ENCODE measurements at regions not wholly inside any gene's neighbourhood (a gene's known extent, or its start where the extent isn't known, plus 50 kb on each side); places are given as distances from the start of the nearest gene placed in this dataset.
"Not testable (repeated sequence)": the region's sequence is repeated elsewhere in the genome, so short reads cannot be mapped to it uniquely, and the experiment has no call there.

- TF ChIP-seq, protein P1, sequence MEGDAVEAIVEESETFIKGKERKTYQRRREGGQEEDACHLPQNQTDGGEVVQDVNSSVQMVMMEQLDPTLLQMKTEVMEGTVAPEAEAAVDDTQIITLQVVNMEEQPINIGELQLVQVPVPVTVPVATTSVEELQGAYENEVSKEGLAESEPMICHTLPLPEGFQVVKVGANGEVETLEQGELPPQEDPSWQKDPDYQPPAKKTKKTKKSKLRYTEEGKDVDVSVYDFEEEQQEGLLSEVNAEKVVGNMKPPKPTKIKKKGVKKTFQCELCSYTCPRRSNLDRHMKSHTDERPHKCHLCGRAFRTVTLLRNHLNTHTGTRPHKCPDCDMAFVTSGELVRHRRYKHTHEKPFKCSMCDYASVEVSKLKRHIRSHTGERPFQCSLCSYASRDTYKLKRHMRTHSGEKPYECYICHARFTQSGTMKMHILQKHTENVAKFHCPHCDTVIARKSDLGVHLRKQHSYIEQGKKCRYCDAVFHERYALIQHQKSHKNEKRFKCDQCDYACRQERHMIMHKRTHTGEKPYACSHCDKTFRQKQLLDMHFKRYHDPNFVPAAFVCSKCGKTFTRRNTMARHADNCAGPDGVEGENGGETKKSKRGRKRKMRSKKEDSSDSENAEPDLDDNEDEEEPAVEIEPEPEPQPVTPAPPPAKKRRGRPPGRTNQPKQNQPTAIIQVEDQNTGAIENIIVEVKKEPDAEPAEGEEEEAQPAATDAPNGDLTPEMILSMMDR (IDR thresholded peaks at IDR 0.05; ENCODE audit: unreplicated experiment) = no peak
- peaks cover 8% of the 10 kb centered on the region for H3K9me3 Mint-ChIP-seq (ENCODE audit: low read depth, unreplicated experiment)
- H3K4me3 Mint-ChIP-seq (ENCODE audit: low read depth, unreplicated experiment) = no peak overlapping the region
- no peaks in the 10 kb centered on the region for H3K36me3 Mint-ChIP-seq (ENCODE audit: insufficient read depth, unreplicated experiment)
- intact Hi-C loops (cut with micrococcal nuclease; ENCODE audit: unreplicated experiment) = no loop called here
- H3K4me1 Mint-ChIP-seq (ENCODE audit: low read depth, unreplicated experiment) = peaks cover 7% of the 10 kb centered on the region
- BruUV-seq (replicated peaks) = no TSS peak
- CTCF ChIA-PET = no interaction called here
- peaks cover 32% of the 10 kb centered on the region for H3K27me3 Mint-ChIP-seq (ENCODE audit: unreplicated experiment)
- DNase-seq = no peak
- no peak overlapping the region for H3K27ac Mint-ChIP-seq (ENCODE audit: unreplicated experiment)
Observed at GRCh38 chr5:72677447-72677846, 139.0 kb upstream of the TNPO1 start.

DNA sequence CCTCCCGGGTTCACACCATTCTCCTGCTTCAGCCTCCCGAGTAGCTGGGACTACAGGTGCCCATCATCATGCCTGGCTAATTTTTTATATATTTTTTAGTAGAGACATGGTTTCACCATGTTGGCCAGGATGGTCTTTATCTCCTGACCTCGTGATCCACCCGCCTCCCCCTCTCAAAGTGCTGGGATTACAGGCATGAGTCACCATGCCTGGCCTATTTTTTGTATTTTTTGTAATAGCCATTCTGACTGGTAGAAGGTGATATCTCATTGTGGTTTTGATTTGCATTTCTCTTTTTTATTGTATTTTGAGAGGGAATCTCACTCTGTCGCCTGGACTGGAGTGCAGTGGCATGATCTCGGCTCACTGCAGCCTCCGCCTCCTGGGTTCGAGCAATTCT, 139.6 kb upstream of the TNPO1 start:
- BruUV-seq (replicated peaks); H3K4me3 Mint-ChIP-seq (ENCODE audit: low read depth, unreplicated experiment); CTCF ChIA-PET; H3K9me3 Mint-ChIP-seq (ENCODE audit: low read depth, unreplicated experiment); DNase-seq; intact Hi-C loops (cut with micrococcal nuclease; ENCODE audit: unreplicated experiment); H3K36me3 Mint-ChIP-seq (ENCODE audit: insufficient read depth, unreplicated experiment); H3K4me1 Mint-ChIP-seq (ENCODE audit: low read depth, unreplicated experiment); H3K27ac Mint-ChIP-seq (ENCODE audit: unreplicated experiment): not testable (repeated sequence)
- H3K27me3 Mint-ChIP-seq (ENCODE audit: unreplicated experiment) = peaks cover 38% of the 10 kb centered on the region

- Mint-ChIP-seq H3K27ac (ENCODE audit: unreplicated experiment) (no peak overlapping the region), H3K27me3 (ENCODE audit: unreplicated experiment) (peaks cover 39% of the 10 kb centered on the region), H3K4me1 (ENCODE audit: low read depth, unreplicated experiment) (no peaks in the 10 kb centered on the region), H3K4me3 (ENCODE audit: low read depth, unreplicated experiment) (no peak overlapping the region), H3K36me3 (ENCODE audit: insufficient read depth, unreplicated experiment) (no peaks in the 10 kb centered on the region), H3K9me3 (ENCODE audit: low read depth, unreplicated experiment) (peaks cover 5% of the 10 kb centered on the region)
- intact Hi-C loops (cut with micrococcal nuclease; ENCODE audit: unreplicated experiment) = no loop called here
- TF ChIP-seq, protein P1 (IDR thresholded peaks at IDR 0.05; ENCODE audit: unreplicated experiment) = no peak
- BruUV-seq (replicated peaks) = no TSS peak
- no peak for DNase-seq
- CTCF ChIA-PET = no interaction called here
Observed at GRCh38 chr5:72673623-72674022, 142.8 kb upstream of the TNPO1 start.

GRCh38 chr5:72673180-72673579, 143.3 kb upstream of the TNPO1 start:
- CTCF ChIA-PET = no interaction called here
- Mint-ChIP-seq H3K27me3 (ENCODE audit: unreplicated experiment) (peaks cover 44% of the 10 kb centered on the region), H3K4me3 (ENCODE audit: low read depth, unreplicated experiment) (no peak overlapping the region), H3K9me3 (ENCODE audit: low read depth, unreplicated experiment) (peaks cover 5% of the 10 kb centered on the region), H3K27ac (ENCODE audit: unreplicated experiment) (no peak overlapping the region), H3K4me1 (ENCODE audit: low read depth, unreplicated experiment) (no peaks in the 10 kb centered on the region), H3K36me3 (ENCODE audit: insufficient read depth, unreplicated experiment) (no peaks in the 10 kb centered on the region)
- TF ChIP-seq, protein P1 (IDR thresholded peaks at IDR 0.05; ENCODE audit: unreplicated experiment) = no peak
- DNase-seq = no peak
- BruUV-seq (replicated peaks) = no TSS peak
- intact Hi-C loops (cut with micrococcal nuclease; ENCODE audit: unreplicated experiment) = no loop called here

DNA sequence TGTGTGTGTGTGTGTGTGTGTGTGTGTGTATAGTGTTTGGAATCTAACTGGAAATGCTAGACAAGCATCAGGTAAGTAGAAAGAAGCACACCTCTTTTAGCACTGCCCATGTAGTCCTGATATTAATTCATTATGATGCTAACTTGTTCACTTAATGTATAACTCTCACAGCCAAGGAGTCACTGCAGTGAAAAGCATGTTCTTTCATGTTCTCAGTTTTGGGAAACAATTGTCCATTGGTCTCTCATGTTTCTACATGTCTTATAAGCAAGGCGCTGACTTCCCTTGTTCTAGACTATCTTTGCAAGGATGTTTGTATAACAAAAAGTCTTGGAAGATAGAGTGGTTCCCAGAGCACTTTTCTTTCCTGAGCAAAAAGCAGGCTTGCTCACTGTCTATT, 148.8 kb upstream of the TNPO1 start:
- Mint-ChIP-seq H3K27ac (ENCODE audit: unreplicated experiment) (no peak overlapping the region), H3K4me1 (ENCODE audit: low read depth, unreplicated experiment) (no peaks in the 10 kb centered on the region), H3K27me3 (ENCODE audit: unreplicated experiment) (peaks cover 33% of the 10 kb centered on the region), H3K9me3 (ENCODE audit: low read depth, unreplicated experiment) (no peaks in the 10 kb centered on the region), H3K4me3 (ENCODE audit: low read depth, unreplicated experiment) (no peak overlapping the region), H3K36me3 (ENCODE audit: insufficient read depth, unreplicated experiment) (no peaks in the 10 kb centered on the region)
- BruUV-seq (replicated peaks) = no TSS peak
- CTCF ChIA-PET = no interaction called here
- DNase-seq = no peak
- TF ChIP-seq, protein P1 (IDR thresholded peaks at IDR 0.05; ENCODE audit: unreplicated experiment) = no peak
- intact Hi-C loops (cut with micrococcal nuclease; ENCODE audit: unreplicated experiment) = no loop called here
